Endothelial cell of umbilical vein (primary cell): ENCODE measurements at regions not wholly inside any gene's neighbourhood (a gene's known extent, or its start where the extent isn't known, plus 50 kb on each side); places are given as distances from the start of the nearest gene placed in this dataset.

Experiments used
- BruUV-seq: library from RNA; stranded (reverse); fragments of 400-500 nt; replicated peaks from 2 replicates; lab custom pipeline; 2021; lab: Mats Ljungman, UMichigan
- CTCF ChIA-PET: fragments of 300-600, 350-600 bp; sonication (Branson Sonifier 250); formaldehyde crosslinking; loops from one replicate; lab custom pipeline; 2021; ENCODE audit warnings: antibody characterized with exemption, inconsistent platforms; lab: Charles Lee
- POLR2A ChIA-PET: fragments of 300-600, 350-600 bp; sonication (Branson Sonifier 250); formaldehyde crosslinking; loops from one replicate; lab custom pipeline; 2021; ENCODE audit warnings: antibody characterized with exemption, inconsistent platforms; lab: Charles Lee
- DNase-seq: peaks from one replicate; pipeline ENCODE4 v3.0.0-alpha.2; 2011; ENCODE audit warnings: low read depth, low spot score
- FAIRE-seq: peaks from 2 replicates; lab custom pipeline; 2011; peaks lifted over from hg19 to GRCh38; lab: Jason Lieb, UNC
- H2AFZ ChIP-seq: 2 replicates; pipeline ENCODE4 v1.6.0; 2012; ENCODE audit warnings: low read depth, low read length, control low read depth, inconsistent platforms
- H3K27ac ChIP-seq: 2 replicates; pipeline ENCODE4 v1.5.1; 2011; ENCODE audit warnings: low read depth, mild to moderate bottlenecking, control low read depth, low read length, moderate library complexity; ENCODE audit not compliant: insufficient read depth
- H3K27me3 ChIP-seq, 2 experiments: 2 replicates each; pipeline versions ENCODE4 v1.6.0 to v1.6.1; 2011; ENCODE audit warnings: low read length in 2 of 2, mixed read lengths in 1 of 2; ENCODE audit not compliant: control insufficient read depth in 2 of 2, insufficient read depth in 2 of 2
- H3K36me3 ChIP-seq, 2 experiments: 2 replicates in 1 of 2; 3 replicates in 1 of 2; pipeline ENCODE4 v1.5.1; 2011; ENCODE audit warnings: low read length in 2 of 2, mild to moderate bottlenecking in 1 of 2, moderate library complexity in 1 of 2; ENCODE audit not compliant: control insufficient read depth in 2 of 2, insufficient read depth in 2 of 2; ENCODE audit errors: extremely low read depth in 1 of 2
- H3K4me1 ChIP-seq: 3 replicates; pipeline ENCODE4 v1.5.1; 2011; ENCODE audit warnings: mild to moderate bottlenecking, low read length; ENCODE audit not compliant: control insufficient read depth, insufficient read depth; ENCODE audit errors: extremely low read depth
- H3K4me2 ChIP-seq: 2 replicates; pipeline ENCODE4 v1.6.1; 2011; ENCODE audit warnings: low read length, control low read depth, mixed read lengths; ENCODE audit not compliant: insufficient read depth
- H3K4me3 ChIP-seq, 3 experiments: fragments of 200-600 bp in 1 of 3; sonication (generic), shearing (Covaris generic) in 1 of 3; replicated peaks in 1 of 3; 2 replicates each; pipeline ENCODE4 v1.5.1; 2011 to 2016; ENCODE audit warnings: control low read depth in 3 of 3, low read length in 3 of 3, mild to moderate bottlenecking in 2 of 3, inconsistent platforms in 1 of 3, low read depth in 1 of 3, moderate library complexity in 1 of 3; ENCODE audit not compliant: insufficient read depth in 1 of 3
- H3K79me2 ChIP-seq: 2 replicates; pipeline ENCODE4 v1.6.0; 2012; ENCODE audit warnings: low read length, inconsistent platforms; ENCODE audit not compliant: control insufficient read depth, insufficient read depth
- H3K9ac ChIP-seq: replicated peaks from 2 replicates; pipeline ENCODE3; 2011; ENCODE audit warnings: low read length, control low read depth; ENCODE audit not compliant: insufficient read depth; ENCODE audit errors: extremely low read depth
- H3K9me1 ChIP-seq: replicated peaks from 3 replicates; pipeline ENCODE4 v1.6.0; 2011; ENCODE audit warnings: mild to moderate bottlenecking, low read length; ENCODE audit not compliant: control insufficient read depth, insufficient read depth; ENCODE audit errors: extremely low read depth
- H3K9me3 ChIP-seq: replicated peaks from 2 replicates; pipeline ENCODE4 v1.5.1; 2012; ENCODE audit warnings: low read length, inconsistent platforms; ENCODE audit not compliant: control insufficient read depth, insufficient read depth
- H4K20me1 ChIP-seq: replicated peaks from 2 replicates; pipeline ENCODE3; 2011; ENCODE audit warnings: mild to moderate bottlenecking, low read length; ENCODE audit not compliant: control insufficient read depth, insufficient read depth; ENCODE audit errors: extremely low read depth
- CTCF ChIP-seq, 2 donors: IDR thresholded peaks; 1 replicate in 1 of 2; 2 replicates in 1 of 2; pipeline ENCODE4 v1.5.1; 2011; ENCODE audit warnings: low read length in 2 of 2, mild to moderate bottlenecking in 2 of 2, moderate library complexity in 2 of 2, control low read depth in 1 of 2, inconsistent platforms in 1 of 2, low read depth in 1 of 2; ENCODE audit not compliant: insufficient read depth in 1 of 2; ENCODE audit errors: extremely low read depth in 1 of 2
- EZH2 ChIP-seq: IDR thresholded peaks from 2 replicates; pipeline ENCODE4 v1.6.1; 2012; ENCODE audit warnings: borderline replicate concordance, low read depth, mild to moderate bottlenecking, moderate library complexity, low read length, inconsistent platforms; ENCODE audit not compliant: severe bottlenecking
- FOS ChIP-seq: IDR thresholded peaks from 2 replicates; pipeline ENCODE4 v1.6.1; 2011; ENCODE audit warnings: mild to moderate bottlenecking, low read length, moderate library complexity, borderline replicate concordance; ENCODE audit not compliant: insufficient read depth
- GATA2 ChIP-seq: IDR thresholded peaks from 2 replicates; pipeline ENCODE4 v1.7.0; 2011; ENCODE audit warnings: low read depth, mild to moderate bottlenecking, moderate library complexity, mixed read lengths, low read length; ENCODE audit not compliant: insufficient read length, insufficient read depth
- JUN ChIP-seq: IDR thresholded peaks from 2 replicates; pipeline ENCODE4 v1.6.1; 2011; ENCODE audit warnings: borderline replicate concordance, low read depth; ENCODE audit not compliant: insufficient read length, insufficient read depth
- MAX ChIP-seq: IDR thresholded peaks from 2 replicates; pipeline ENCODE4 v1.6.1; 2011; ENCODE audit not compliant: insufficient read depth, insufficient read length
- MYC ChIP-seq: IDR thresholded peaks from one replicate; pipeline ENCODE4 v1.6.1; 2011; ENCODE audit warnings: mild to moderate bottlenecking, low read depth, low read length
- POLR2A ChIP-seq: IDR thresholded peaks from 2 replicates; pipeline ENCODE4 v1.6.1; 2012; ENCODE audit warnings: low read depth, mild to moderate bottlenecking, control low read depth, low read length
- POLR2AphosphoS5 ChIP-seq: IDR thresholded peaks from 2 replicates; pipeline ENCODE4 v1.6.1; 2012; ENCODE audit warnings: low read depth, mild to moderate bottlenecking, control low read depth, low read length, moderate library complexity; ENCODE audit not compliant: insufficient read depth
- dilution Hi-C: fragments of 300-500 bp; cut with MboI; formaldehyde crosslinking; loops from one replicate; pipeline ENCODE4 v1.15.0; 2019; ENCODE audit warnings: low sequenced_read_pairs; ENCODE audit not compliant: extremely low pct_ligation_motif_present
- intact Hi-C: fragments of 100-400 bp; cut with micrococcal nuclease; formaldehyde crosslinking; loops from one replicate; pipeline ENCODE4 v1.10.0; 2022

- Histone ChIP-seq H3K9me1 (no peaks in the 10 kb centered on the region), H3K27ac (no peak overlapping the region), H2AFZ (no peak overlapping the region), H3K79me2 (no peaks in the 10 kb centered on the region), H3K4me2 (no peak overlapping the region), H3K4me3 (no peak overlapping the region), H3K4me1 (no peaks in the 10 kb centered on the region), H3K27me3 (no peaks in the 10 kb centered on the region), H4K20me1 (no peaks in the 10 kb centered on the region), H3K9ac (no peak overlapping the region), H3K9me3 (no peaks in the 10 kb centered on the region), H3K36me3 (no peaks in the 10 kb centered on the region)
- ChIA-PET CTCF (no interaction called here), POLR2A (no interaction called here)
- FAIRE-seq (no peak), DNase-seq (no peak)
- dilution Hi-C loops: no loop called here
- BruUV-seq: no TSS peak
- intact Hi-C loops: no loop called here
- TF ChIP-seq FOS (no peak), GATA2 (no peak), MYC (no peak), POLR2AphosphoS5 (no peak), JUN (no peak), MAX (no peak), POLR2A (no peak)
These were observed 115.1 kb upstream of the ANKFN1 start for GRCh38 chr17:56038131-56038530.

- intact Hi-C loops: no loop called here
These were observed 107.4 kb upstream of the ANKFN1 start for GRCh38 chr17:56045872-56046271.

More at GRCh38 chr17:56045872-56046271, 107.4 kb upstream of the ANKFN1 start:
- H3K27me3 ChIP-seq: no peaks in the 10 kb centered on the region
- H3K79me2 ChIP-seq: no peaks in the 10 kb centered on the region
- no peaks in the 10 kb centered on the region for H4K20me1 ChIP-seq
- DNase-seq: no peak
- no peak overlapping the region for H3K4me3 ChIP-seq
- no peaks in the 10 kb centered on the region for H3K9me3 ChIP-seq
- H2AFZ ChIP-seq: no peak overlapping the region
- POLR2A ChIA-PET: no interaction called here
- FAIRE-seq: no peak
- TF ChIP-seq FOS (no peak), EZH2 (no peak), MAX (no peak), CTCF (IDR thresholded peaks at IDR 0.05; ENCODE audit: extremely low read depth in 1 of 2, insufficient read depth in 1 of 2, low read depth in 1 of 2, low read length in 2 of 2) (no peak), JUN (no peak), MYC (no peak), GATA2 (no peak), POLR2A (no peak), POLR2AphosphoS5 (no peak)
- dilution Hi-C loops: no loop called here
- no peaks in the 10 kb centered on the region for H3K9me1 ChIP-seq
- BruUV-seq: no TSS peak
- H3K27ac ChIP-seq: no peak overlapping the region
- no peak overlapping the region for H3K4me2 ChIP-seq
- H3K36me3 ChIP-seq: no peaks in the 10 kb centered on the region
- CTCF ChIA-PET: no interaction called here
- H3K9ac ChIP-seq: no peak overlapping the region
- H3K4me1 ChIP-seq: no peaks in the 10 kb centered on the region
